ENCODE measurements at regions not wholly inside any gene's neighbourhood (a gene's known extent, or its start where the extent isn't known, plus 50 kb on each side); places are given as distances from the start of the nearest gene placed in this dataset.

DNA sequence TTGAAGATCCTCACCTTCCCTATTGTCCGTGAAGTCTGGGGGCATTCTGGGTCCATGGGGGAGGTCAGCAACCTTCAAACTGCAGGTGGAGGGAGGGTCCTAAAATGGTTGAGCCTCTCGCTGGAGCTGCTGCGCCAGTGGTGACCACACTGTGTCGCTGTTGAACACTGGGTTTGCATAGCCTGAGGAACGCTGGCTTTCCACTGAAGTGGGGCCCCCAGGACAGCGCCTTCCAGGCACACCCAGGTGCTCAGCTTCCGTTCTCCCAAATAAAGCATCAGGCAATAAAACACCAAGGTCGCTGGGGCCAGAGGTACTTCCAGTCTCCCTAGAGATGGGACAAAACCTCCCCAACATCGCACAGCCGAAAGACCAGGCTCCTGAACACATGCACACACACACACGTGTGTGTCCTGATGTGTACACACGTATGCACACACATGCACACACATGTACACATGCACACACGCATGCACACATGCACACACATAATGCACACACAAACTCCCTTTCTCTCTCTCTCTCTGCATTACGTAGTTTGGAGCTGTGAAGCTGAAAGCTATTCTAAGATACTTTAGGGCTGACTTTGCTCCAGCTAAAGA lies 120.6 kb downstream of the IRF8 start:
- DNase-seq, result no peak

DNA sequence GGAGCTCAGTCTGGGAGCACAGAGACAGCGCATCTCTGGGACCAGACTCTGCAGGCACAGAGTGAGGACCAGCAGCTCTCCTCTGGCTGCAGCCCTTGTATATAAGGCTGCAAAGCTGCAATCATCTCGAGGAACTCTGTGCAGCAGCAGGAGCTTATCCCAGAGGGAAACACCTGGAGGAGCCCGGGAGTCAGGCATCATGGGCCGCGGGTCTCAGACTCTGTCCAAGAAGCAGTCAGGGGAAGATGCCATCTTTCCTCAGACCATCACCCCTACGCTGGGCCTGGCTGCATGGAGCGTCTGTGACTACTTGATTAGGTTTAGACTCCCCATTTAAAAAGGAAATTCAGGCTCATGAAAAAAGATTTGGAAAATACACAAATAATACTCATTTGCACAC lies 122.0 kb downstream of the IRF8 start:
- no peak for DNase-seq

DNA sequence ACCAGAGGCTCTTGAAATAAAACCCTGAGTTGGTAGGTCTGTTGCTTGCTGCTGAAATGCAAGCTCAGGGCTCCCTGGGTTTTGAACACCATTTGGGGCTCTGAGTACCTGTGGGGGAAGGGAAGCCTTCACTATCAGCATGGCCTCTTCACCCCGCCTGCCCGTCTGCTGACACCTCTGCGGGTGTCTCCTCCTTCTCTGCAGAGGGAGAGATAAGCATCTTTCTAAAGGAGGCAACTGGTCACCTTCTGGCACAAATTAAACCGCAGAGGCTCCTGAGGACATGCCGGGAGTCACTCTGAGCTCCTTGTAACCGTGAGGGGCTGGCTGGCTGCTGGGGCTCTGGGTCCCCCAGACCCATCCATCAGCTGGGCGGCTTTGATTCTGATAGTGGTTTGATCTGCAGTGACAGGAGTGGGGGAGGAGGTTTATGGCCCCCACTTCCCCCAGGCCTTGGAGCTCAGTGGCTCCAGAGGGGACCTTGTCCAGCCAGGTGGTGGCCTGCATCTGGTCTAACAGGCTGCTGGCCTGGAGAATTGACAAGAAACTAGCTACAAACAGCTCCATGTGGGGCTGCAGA lies 123.5 kb downstream of the IRF8 start:
- no peak for DNase-seq

DNA sequence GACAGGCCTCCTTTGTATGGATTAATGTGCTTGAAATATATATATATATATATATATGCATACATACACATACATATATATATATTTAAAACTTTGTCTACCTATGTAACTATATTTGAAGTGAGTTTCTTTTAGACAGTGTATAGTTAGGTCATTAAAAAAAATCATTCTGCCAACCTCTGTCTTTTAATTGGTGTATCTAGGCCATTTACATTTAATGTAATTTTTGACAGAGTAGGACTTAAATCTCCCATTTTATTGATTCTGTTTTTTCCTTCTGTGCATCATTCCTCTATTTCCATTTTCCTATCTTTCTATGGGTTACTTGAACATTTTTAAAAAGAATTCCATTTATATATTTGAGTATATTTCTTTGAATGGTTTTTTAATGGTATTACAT lies 125.2 kb downstream of the IRF8 start:
- DNase-seq, result no peak

DNA sequence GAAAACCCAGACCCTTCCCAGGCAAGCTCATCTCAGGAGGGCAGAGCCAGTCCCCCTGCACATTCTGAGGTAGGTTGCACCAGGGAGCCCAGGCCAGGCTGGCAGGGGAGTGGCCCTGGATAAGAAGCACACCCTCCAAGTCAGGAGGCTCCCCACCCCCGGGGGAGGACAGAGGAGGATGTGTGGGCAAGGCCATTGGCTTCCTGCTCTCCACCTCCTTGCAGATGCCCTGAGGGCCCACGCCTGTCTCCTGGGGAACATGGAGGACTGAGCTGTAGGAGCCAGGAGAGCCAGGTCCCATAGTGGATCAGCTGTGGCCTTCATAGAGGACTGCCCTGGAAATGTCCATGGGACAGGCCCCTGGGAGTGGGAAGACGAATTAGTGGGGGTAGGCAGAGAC lies 126.7 kb downstream of the IRF8 start:
- DNase-seq, result no peak

DNA sequence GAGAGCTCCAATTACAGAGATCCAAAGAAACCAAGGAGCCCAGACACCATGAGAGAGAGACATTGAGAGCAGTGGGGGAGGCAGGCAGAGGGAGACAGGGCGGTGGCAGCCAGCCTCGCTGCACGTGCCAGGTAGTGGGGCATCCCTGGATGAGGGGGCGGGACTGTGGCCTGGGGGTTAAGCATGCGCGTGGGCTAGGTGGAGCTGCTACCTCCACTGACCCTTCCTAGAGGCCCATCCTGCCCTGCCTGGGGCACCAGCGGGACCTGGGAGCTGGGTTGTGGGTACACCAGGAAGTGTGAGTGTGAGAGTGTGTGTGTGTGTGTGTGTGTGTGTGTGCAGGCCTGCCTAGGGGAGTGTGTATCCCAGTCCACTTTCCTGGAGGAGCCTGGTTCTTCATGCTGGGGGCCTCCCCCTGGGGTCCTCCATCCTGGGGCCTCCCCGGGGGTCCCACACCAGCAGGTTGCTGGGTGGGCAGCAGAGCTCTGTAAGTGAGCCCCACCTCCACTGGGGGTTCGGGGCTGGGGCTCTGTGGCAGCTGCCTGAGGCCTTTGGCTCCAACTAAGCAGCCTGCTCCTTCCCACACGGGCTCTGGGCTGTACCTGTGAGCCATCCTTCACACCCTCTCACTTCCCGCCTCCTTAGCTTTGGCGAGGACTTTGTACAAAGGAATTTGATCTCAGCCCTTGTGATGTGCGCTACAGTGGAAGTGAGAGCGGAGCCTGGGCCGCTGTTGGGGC lies 127.4 kb downstream of the IRF8 start:
- DNase-seq, result no peak

DNA sequence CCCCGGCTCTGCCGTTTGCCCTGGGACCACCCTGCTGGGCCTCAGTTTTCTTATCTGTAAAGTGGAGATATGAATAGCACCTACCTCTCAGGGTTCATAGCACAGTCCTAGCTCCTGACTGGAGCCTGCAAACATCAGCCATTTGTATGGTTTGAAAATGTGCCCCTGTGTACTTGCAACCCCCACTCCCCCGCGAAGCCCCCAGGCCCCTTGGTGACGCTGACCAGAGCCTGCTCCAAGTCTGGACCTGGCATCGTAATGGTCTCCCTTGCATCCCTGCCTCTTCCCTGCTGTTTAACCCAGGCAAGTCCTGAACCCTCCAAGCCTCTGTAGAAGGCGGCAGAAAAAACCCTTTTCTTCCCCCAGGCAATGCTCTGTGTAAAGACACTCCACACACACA lies 128.0 kb downstream of the IRF8 start:
- DNase-seq, result no peak

DNA sequence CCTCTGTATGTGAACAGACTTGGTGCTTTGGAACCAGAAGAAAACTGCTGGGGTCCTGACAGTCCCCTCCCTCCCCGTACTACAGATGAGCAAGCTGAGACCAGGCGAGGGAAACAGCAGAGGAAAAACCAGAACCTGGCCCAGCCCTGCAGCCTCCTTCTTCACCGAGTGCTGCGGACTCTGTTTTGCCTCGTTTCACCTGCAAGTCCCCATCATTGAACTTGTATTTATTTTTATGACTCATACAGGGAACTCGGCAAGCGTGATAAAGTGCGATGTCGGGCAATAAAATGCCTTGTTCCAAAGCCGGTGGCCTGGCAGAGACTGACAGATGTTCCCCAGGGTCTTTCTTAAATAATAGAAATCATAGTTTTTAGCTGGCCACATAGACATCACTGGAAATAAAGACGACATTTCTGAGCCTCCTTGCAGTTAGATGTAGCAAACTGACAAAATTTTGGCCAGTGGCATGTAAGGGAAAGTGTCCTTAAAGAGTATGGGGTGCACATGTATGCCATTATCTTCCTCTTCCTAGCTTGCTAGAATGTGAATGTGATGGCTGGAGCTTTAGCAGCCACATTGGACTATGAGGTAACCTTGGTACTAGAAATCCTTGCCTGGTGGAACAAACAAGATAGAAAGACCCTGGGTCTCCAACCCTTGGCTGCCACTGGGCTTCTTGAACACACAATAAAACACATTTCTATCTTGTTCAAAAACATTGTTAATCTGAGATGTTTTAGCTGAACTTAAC lies 128.6 kb downstream of the IRF8 start:
- DNase-seq, result no peak

DNA sequence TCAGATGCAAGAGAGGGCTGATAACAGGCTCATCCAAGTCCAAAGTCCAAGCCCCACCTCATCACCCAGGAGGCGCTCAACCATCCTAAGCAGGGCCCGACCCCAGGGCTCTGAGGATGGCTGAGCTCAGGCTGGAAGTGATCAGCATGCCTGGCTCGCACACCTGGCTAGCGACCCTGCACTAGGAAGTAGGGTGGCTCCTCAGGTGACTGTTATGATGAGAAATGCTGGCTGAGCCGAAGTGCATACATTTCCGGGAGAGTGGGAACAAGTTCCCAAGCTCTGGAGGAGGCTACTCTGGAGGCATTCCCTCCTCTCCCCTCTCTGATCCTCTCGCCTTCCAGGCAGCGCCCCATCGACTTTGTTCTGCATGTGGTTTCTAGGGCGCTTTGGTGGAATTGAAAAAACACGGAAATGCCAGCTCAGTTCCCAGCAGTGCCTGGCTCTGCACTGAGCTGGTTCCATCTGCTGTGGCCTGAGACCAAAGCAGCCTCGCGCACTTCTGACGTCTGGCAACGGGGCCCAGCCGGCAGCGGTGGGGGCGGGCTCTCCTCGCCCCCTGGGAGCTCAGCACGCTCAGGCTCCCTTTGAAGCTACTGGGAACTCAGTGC lies 130.3 kb downstream of the IRF8 start:
- DNase-seq, result peak; percentile 77

DNA sequence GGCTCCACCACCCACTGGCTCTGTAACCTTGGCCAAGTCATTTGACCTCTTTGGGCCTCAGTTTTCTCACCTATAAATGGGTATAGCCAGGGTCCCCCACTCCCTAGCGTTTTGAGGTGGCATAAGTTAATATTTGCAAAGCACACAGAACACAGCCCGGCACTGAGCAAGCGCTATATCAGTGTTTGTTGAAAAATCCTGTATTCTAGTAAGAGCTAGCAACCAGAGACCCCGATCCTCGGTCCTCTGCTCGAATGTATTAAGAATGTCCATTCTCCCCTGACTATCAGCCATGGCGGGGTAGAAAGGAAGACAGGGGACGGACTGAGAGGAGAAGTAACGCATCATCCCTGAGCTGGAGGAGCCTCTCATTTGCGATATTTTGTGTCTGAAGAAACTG lies 131.2 kb downstream of the IRF8 start:
- no peak for DNase-seq

DNA sequence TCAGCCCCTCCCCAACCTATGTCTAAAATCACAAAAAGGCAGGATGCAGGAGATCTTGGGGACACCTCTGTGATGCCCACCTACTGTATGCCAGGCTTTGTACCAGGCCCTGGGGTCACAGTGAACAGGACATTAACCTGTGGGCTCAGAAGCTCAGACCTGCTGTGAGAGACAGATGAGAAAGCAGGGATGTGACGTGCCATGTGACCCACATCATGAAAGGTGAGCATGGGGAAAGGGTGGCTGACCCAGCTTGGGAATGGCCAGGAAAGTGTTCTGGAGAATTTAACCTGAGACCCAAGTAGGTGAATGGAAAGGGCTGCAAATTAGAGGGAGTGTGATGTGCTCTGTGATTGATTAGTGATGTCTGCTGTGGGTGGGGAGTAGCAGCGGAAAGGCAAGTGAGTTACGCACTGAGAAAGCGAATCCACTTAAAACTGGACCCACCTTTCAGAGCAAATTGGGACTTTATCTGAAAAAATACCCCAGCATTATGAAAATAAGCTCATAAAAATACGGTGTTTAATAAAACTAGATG lies 132.2 kb downstream of the IRF8 start:
- DNase-seq, result no peak

DNA sequence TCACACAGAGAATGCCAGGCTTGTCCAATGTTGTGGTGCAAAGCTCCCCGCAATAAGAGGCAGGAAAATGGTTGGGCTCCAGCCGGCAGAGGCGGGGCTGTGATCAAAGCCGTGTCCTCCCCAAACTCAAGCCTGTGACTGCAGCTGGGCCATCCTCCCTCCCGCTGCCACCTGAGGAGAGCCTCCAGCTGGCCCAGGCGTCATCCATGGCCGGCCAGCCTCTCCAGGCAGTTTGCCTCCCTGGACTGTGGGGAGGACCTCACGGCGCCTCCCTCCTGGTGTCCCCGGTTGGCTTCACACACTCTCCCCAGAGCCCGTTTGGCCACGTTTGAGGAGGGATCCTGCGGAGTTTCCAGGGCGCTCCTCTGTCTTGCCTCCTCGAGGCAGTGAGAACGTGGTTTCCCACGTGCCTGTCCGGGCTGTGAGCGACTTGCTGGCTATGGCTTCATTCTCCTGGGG lies 134.1 kb downstream of the IRF8 start:
- peak; percentile 80 for DNase-seq

DNA sequence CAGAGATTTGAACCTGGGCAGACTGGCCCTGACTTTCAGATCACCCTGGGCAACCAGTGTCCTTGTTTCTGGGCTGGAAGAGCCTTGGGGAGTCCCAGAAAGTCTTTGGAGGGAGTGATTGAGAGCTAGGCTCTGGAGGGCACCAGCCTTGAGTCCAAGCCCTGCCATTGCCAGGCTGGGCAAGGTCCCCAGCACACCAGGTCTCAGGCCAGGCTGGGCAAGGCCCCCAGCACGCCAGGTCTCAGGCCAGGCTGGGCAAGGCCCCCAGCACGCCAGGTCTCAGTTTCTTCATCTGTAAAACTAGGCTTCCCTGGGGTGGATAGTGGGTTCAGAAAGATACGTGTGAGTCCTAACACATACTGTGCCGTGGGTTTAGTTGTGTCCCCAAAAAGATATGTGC lies 135.0 kb downstream of the IRF8 start:
- DNase-seq, result no peak

DNA sequence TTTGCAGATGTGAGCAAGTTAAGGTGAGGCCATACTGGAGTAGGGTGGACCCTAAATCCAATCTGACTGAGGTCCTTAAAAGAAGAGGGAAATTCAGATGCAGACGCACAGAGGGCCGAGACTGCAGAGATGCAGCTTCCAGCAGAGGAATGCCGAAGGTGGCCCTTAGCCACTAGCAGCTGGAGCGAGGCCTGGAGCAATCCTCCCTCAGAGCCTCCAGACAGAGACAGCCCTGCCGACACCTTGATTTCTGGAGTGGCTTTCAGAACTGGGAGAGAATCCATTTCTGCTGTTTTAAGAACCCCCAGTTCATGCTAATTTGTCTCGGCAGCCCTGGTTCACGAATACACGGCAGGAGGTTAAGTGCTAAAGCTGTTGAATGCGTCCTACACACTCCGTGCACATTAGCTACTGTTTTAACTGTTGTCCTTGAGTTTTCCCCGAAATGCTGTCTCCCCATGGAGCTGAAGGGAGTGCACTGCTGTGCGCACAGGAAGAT lies 135.5 kb downstream of the IRF8 start:
- no peak for DNase-seq

DNA sequence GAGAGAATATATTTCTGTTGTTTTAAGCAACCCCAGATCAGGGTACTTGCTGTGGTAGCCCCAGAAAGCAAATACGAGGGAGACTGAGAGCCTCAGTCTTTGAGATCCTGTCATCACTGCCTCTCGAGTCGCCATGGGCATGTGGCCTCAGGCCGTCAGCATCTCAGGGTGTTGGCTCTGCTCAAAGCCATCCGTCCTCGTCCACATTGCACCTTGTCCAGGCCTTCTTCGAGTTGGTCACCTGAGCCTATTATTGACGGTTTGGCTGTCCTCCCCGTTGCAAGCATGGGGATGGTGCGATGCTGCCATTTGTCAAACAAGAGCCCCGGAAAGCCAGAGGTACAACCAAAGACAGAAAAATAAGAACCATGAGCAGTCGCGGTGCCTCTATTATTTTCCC lies 136.9 kb downstream of the IRF8 start:
- no peak for DNase-seq

DNA sequence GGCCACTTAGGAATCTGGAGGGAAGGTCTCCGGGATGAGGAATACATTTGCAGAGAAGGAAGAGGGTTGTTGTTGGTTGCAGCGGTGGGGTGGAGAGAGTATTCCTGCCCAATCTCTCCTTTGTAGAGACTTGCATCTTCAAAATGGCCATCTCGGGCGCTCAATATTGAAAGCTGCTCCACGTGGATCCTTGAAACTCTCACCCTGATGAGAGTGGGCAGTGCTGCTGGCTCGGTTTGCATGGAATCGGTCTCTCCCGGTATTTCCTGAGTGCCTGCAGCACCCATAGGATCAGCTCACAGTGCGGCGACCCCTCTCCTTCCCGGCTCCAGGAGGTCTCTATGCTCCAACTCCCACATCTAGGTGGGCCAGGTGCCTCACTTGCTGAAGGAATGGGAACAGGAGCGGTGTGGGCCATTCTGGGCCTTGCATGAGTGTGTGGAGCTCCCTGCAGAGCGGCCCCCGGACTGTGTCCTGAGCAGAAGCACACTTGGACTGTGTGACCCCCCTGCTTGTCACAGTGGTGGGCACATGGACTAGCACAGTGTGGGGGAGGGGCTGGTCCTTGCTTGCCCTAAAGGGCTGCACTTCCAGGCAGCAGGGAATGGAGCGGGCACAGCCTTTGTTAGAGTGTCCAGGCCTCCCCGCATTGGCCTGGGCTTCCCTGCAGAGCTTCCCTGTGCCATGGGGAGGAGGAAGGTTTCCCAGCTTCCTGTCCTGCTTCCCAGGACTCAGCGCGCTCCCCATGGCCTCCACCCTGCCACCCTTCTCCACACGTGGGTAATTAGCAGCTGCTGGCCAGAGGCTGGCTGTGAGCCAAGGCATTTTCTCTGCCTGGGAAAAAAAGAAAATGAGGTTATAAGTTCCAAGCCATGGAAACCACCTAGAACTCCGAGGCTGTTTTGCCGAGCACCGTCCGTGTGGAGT lies 139.3 kb downstream of the IRF8 start:
- no peak for DNase-seq

DNA sequence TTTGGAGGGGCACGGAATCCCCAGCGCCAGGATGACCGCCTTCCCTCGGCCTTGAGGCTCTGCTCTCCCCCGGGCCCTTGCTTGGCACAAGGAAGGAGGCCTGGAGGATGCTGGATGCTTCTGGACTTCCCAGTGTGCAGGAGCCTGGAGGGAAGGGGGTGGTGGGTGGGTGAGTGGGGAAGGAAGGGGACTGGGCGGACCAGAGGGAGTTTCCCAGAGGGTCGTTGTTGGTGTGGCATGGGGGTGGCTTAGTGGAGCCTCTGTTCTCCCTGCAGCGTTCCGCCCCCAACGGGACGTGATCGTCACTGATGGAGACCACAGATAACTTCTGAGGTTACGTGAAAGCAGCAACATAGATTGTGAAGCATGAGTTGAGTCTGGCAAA lies 140.0 kb downstream of the IRF8 start:
- no peak for DNase-seq

DNA sequence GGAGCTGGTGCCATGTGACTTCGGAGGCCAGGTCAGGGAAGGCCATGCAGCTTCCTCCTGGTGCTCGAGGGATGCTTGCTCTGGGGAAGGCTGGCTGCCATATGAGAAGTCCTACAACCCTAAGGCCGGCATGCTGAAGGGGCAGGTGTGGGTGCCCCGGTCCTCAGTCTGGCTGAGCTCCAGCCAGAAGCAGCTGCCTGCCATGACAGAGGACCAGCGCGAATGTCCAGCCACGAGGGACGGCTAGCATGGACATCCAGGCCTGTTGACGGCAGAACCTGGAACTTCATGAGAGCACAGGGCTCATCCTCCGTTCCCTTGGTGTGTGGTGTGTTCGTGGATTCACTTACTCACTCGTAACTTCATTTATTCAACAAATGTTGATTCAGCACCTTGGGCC lies 140.6 kb downstream of the IRF8 start:
- no peak for DNase-seq

DNA sequence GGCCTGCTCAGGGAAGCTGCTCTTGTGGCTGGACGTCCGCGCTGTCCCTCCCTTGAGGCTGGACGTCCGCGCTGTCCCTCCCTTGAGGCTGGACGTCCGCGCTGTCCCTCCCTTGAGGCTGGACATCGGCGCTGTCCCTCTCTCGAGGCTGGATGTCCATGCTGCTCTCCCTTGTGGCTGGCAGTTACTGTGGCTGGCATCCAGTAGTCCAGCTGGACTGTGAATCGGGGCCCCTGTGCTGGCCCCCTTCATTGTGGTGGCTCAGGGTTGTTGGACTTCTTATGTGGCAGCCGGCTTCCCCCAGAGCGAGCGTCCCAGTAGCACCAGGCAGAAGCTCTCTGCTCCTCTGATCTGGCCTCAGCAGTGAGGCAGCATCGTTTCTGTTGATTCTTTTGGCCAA lies 141.5 kb downstream of the IRF8 start:
- DNase-seq, result no peak

DNA sequence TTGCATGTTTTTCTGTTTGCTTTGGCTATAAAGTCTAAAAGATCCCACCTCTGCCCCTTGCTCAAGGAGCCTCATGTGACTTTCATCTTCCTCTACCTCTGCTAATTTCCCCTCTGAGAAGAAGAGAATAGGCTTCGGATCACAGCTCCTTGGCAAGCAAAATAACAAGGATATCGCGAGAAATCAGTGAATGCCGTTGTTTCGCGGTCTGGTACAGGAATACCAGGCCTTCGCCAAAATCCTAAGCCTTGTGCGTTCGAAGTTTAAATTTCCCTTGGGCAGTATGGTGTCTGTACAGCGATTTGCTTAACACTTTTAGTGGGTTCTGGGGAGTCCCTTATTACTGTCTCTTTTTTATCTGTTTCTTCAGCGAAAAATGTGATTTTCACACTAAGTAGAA lies 142.3 kb downstream of the IRF8 start:
- no peak for DNase-seq

DNA sequence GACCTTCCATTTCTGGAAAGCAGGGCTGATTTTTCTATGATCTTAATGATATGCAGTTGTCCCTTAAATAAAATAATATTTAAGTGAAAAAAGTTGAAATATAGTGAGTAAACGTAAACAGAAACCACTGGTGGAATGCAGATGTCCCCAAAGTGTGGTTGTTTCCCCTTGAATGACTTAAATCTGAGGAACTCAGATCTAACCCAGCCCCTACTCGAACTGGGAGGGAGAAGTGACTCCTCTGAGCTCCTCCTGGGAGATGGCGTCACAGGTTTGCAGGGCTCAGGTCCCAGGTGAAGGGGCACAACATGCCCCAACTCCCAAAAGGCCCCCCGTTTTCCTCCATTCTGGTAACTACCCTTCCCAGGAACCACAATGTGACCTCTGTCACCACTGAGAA lies 142.8 kb downstream of the IRF8 start:
- DNase-seq, result no peak

DNA sequence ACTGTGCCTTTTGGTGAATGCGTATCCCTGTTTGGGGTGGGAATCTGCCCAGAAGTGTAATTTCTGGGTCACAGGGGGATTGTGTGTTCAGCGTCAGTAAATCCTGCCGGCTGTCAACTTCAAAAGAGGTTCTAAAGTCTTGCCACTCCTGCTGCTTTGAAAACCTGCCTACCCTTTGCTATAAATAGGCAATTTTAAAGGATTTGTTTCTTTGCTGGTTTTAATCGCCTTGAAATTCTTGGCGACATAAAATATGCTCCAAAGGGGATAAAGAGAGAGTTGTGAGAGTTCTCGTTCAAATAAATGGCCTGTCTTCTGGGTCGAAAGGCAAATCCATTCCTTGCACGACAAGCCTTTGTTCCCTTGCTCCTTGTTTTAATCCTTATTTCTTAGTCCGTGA lies 143.4 kb downstream of the IRF8 start:
- DNase-seq, result no peak

All from left hindlimb (tissue), 1 donor.